ENCODE measurements at regions not wholly inside any gene's neighbourhood (a gene's known extent, or its start where the extent isn't known, plus 50 kb on each side); places are given as distances from the start of the nearest gene placed in this dataset.

DNA sequence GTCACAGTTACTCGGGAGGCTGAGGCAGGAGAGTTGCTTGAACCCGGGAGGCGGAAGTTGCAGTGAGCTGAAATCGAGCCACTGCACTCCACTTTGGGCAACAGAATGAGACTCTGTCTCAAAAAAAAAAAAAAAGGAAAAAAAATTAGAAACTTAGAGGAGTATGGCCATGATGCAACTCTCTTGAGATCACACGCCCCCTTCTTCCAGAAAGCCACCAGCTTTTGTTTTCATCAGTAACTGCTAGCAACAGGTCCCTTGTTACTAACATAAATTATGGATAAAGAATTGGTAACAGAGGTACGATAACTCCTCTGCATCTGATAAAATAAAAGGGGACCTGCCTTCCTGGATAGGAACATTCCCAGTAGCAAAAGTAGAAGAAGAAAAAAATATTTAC, 308.2 kb downstream of the CD83 start:
- TF ChIP-seq, protein P1, sequence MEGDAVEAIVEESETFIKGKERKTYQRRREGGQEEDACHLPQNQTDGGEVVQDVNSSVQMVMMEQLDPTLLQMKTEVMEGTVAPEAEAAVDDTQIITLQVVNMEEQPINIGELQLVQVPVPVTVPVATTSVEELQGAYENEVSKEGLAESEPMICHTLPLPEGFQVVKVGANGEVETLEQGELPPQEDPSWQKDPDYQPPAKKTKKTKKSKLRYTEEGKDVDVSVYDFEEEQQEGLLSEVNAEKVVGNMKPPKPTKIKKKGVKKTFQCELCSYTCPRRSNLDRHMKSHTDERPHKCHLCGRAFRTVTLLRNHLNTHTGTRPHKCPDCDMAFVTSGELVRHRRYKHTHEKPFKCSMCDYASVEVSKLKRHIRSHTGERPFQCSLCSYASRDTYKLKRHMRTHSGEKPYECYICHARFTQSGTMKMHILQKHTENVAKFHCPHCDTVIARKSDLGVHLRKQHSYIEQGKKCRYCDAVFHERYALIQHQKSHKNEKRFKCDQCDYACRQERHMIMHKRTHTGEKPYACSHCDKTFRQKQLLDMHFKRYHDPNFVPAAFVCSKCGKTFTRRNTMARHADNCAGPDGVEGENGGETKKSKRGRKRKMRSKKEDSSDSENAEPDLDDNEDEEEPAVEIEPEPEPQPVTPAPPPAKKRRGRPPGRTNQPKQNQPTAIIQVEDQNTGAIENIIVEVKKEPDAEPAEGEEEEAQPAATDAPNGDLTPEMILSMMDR (conservative IDR thresholded peaks at IDR 0.05): no peak
- TF ChIP-seq EZH2 (IDR thresholded peaks at IDR 0.05; ENCODE audit: low read depth): no peak
